ENCODE measurements at regions not wholly inside any gene's neighbourhood (a gene's known extent, or its start where the extent isn't known, plus 50 kb on each side); places are given as distances from the start of the nearest gene placed in this dataset.
"Not testable (repeated sequence)": the region's sequence is repeated elsewhere in the genome, so short reads cannot be mapped to it uniquely, and the experiment has no call there.

DNA sequence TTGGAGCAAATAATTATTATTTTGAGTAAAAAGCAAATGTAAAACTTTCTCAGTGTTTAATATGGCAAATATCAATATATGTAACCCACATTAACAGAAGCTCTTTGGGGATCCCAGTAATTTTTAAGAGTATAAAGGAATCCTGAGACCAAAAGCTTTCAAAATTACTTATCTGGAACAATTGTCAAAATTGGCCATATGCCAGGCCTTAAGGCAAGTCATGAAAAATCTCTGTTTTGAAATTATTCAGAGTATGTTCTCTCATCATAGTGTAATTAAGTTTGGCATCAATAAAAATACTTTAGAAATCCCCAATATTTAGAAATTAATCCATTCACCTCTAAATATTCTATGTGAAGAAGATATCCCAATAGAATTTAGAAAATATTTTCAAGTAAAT lies 225.3 kb upstream of the ARL4C start:
- DNase-seq (ENCODE audit: low read depth) = no peak

DNA sequence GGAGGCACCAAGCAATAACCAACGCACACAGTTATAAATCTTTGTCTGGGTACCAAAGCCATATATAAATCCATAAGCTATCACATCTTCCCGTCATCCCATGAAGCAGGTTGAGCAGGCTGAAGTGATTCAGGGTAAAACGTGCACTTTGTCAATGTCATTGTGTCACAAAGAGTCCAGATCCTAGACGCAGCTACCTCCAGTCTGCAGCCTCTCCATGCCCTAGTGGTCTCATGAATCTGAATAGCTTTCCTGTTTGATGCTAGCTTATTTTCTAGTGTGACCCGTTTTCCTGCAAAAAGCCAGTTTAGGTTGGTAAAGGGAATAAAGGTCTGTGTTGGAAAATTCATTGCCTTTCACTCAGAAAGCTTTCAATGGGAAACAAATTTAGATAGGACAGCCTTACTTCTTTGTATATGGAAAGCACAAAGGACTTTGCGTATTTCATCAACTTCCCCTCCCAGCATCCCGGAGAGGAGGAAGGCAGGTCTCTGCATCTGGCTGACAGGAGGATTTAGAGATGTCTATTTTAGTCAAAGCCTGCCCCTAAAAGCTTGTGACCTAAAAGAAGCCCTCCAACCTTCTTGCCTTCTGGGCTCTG lies 222.3 kb upstream of the ARL4C start:
- DNase-seq (ENCODE audit: low read depth) = no peak

DNA sequence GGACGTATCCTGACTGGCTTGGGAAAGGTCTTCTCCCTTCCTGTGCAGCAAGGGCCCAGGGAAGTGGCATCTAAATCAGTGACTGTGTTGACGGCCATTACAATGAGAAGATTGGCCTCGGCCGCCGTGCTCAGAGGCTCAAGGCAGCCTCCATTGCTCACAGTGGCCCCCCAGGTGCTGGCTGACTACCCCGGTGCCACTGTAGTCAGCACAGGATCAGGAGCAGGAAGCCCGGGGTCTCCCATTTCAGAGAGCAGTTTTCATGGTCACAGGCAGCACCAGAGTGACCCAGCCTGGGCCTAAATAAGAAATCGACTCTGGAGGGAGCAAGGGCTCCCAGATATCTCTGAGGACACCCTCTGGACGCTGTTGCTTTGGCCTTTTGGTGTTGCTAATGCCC lies 219.4 kb upstream of the ARL4C start:
- DNase-seq (ENCODE audit: low read depth) = no peak

DNA sequence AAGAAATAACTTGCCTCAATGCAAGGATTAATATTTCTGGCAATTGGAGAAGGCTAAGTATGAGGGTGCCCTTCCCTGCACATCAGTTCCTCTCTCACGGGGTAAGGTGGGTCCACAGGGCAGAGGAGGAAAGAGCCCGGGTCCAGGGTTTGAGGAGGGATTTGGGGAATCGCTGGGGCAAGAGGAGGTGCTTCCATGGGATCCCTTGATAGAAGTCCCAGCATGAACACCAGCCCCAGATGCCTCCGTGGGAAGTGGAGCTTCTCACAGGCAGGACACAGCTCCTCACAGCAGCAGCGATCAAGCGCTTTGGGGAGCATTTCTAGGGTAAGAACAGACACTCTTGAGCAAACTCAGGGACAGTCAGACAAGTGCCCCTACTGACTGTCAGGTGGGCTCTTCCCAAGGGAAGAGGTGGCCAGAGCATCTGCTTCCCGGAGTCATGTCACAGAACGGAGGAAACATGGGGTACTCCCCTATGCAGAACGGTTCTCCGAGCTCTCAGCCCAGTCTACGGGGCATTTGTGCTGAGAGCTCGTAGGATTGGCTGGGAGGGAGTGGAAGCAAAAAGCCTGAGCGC lies 218.9 kb upstream of the ARL4C start:
- DNase-seq (ENCODE audit: low read depth) = no peak

DNA sequence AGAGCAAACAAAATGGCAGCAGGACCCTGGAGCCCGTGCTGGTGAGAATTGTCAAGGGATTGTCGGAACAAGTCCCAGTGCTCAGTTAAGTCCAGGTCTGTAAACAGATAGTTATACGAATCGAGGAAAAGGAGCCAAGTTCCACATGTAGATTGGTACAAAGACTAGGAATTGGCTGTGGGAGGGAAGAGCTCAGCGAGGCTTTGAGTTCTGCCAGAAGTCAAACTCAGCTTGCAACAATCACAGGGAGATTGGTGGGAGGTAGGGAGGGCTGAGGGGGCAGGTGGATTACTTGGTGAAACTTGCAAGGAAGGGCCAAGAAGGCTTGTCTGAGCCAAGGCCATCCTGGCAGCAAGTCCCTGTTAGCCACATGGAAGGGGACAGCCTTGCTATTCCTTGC lies 217.8 kb upstream of the ARL4C start:
- DNase-seq (ENCODE audit: low read depth) = no peak

DNA sequence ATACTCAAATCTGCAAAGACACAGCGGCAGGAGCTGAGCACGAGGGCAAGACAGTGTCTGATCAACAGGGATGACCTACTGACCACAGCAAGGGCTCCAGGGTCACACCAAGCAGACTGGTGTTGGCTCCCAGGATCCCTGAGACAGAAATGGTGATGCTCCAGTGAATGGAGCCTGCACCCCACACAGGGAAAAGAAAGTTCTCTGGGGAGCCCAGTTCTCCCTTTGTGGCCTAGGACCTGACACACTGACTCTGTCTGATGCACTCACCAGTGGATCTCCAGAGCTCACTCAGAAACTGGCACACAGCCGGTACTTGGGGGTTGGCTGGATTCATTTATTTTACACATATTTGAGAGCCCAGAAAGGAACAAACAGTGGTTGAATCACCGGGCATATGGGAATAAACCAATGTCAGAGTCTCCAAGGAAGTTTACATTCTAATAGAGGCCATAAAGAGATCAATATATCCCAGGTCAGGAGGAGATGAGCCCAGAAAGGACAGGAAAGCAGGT lies 215.6 kb upstream of the ARL4C start:
- DNase-seq (ENCODE audit: low read depth) = no peak

DNA sequence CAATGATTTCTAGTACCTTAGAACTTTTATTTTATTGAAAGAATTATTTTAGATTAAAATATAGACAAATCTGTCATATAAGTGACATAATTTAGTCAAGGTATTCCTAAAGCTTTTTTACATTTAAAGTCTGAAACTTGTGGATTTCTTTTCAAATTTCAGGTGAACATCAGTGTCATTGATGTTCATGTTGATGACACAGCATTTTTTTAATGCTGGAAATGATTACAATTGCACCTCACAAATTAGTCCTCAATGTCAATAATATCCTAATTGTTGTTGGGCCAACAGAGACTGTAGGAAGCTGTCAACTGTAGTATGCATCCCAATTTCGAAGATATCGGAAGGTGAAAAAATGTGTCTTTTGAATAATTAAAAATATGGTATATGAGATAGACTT lies 214.4 kb upstream of the ARL4C start:
- DNase-seq (ENCODE audit: low read depth) = no peak

DNA sequence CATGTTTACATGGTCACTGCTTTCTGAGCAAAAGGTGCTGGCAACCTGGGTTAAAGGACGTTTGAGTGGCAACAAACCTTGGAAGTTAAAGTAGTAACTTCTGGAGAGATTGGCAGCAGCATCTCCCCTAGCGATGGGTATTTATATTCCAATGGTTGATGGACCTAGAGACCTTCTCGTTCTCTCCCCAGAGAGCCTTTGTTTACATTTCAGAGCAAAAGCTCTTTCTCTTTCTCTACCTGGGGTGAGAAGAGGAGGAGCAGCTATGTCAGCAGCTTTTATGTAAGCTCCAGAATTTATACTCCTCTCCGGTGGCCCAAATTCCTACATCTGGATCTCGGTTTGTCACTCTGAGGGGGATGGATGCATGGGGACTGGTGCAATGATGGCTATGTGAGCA lies 213.7 kb upstream of the ARL4C start:
- DNase-seq (ENCODE audit: low read depth) = no peak

DNA sequence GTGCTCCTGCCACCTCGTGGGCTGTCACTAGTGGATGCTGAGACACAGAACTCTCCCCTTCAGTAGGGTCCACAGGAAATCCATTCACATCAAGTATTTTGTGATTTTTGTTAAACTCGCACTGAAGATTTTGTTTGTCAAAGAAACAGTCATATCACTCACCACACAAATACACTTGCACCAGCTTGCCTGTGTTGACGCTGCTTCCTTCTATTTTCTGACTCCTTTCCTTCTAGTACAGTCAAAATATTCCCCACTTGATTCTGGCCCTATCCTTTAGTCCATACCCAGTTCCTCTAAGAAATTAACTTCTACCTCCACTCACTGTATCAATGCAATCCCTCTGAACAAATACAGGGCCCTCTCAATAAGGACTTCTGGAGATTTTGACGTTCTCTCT lies 213.2 kb upstream of the ARL4C start:
- DNase-seq (ENCODE audit: low read depth) = no peak

DNA sequence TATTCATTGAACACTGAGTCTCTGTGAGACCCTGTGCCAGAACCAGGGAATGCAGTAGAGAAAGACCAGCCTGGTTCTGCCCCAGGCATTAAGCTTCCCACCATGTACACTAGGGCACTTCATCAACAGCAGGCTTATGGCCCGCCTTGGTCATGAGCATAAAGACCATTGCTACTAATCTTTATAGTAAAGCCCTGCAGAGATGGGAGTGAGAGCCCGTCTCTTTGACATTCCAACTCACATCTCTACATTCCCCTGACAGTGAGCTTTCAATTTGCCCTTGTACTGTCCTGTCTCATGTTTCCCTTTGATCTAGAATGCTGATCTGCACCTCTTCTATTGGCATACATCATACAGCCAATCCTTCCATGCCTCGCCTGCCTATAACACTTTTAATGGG lies 211.8 kb upstream of the ARL4C start:
- no peak for DNase-seq (ENCODE audit: low read depth)

DNA sequence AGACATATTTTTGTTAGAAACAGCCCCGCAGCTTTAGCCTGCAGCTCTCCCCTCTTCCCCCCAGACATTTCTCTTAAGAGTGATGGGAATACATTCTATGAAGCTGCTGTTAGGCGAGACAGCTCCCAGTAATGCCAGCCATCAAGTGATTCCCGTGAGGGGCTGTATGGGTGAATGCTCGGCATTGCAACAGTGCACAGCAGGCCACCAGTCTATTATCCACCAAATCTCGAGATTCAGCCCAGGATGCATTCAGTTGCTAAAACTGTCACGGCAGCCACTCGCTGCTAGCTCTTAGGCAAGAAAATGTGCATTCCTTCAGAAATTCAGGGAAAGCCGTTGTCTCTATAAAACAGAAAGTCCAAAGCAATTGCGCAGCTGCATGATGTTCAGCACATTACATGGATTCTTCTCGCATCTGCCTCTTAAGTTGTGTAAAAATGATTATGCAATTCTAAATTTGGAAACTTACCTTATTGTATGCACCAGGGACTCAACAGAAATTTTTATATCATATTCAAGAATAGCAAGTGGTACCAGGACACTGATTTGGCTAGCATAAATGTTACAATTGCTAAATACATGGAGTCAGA lies 211.3 kb upstream of the ARL4C start:
- no peak for DNase-seq (ENCODE audit: low read depth)

DNA sequence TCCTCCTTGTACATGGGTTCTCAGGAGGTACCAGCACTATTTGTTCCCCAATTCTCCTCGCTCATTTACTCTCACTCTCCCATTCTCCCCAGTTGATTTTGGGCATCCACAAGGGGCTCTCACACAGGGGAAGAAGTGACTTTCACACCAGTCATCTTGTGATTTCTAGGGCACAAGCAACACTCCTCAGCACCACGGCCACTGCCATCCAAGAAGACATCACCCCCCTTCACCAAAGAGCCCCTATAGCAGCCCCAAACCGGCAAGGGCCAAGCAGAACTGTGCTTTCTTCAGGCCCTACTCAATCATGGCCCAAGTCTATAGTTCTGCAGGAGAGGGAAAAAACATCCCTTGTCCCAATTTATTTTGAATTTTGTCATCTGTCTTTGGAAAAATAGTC lies 209.2 kb upstream of the ARL4C start:
- no peak for DNase-seq (ENCODE audit: low read depth)

DNA sequence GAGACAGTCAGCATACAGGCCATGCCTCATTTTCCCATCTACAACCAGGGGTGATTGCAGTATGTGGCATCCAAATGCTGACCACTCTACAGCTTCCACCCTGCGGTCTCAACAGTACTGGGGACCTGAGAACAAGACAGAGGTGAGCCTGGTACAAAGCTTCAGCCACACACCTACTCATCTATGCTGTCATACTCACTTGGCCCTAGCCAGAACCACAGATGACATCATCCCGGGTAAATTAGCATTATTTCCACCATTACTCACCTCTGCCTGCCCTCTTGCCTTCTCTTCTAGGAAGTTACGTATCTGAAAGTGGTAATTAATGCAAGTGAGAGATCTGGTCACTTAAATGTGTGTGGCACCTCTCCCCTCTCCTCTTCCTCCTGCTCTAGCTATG lies 208.2 kb upstream of the ARL4C start:
- no peak for DNase-seq (ENCODE audit: low read depth)

DNA sequence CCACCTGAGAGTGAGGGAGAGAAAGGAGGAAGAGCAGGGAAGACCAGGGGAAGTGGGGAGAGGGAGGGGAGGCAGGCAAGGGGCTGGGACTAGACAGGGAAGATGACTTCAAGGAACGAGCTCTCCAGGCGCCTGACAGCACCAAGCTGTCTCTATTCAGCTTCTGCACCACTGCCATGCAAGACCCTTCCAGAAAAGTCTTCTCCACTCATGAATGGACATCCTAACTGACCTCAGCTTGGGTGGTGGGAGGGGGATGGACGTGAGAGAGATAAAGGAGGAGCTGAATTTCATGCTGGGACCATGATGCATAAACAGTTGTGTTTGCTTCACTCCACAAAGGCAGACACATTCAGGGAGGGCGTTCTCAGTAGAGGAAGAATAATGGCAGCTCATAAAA lies 206.4 kb upstream of the ARL4C start:
- no peak for DNase-seq (ENCODE audit: low read depth)

DNA sequence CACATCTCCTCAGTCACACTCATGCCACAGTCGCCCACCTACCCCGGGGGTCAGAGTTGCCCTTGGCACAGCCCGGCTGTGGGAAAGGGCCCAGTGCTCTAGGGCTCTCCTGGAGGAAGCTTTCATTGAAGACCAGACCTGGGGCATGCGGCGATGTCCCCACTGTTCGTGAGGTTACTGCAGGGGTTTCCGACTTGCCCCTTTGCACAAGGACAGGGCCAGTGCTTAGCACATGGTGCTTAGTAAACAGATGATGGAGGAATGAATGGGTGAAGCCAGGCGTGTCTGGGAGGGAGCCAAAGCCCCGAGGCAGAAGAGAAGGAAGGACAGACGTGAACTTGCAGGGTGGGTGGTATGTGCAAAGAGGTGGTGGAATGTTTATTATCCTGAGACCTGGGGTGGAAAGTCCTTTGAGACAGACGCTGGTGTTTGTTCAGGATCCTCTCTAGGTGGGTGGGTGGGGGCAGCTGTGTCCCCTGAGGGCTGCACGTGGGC lies 205.9 kb upstream of the ARL4C start:
- DNase-seq (ENCODE audit: low read depth) = no peak

DNA sequence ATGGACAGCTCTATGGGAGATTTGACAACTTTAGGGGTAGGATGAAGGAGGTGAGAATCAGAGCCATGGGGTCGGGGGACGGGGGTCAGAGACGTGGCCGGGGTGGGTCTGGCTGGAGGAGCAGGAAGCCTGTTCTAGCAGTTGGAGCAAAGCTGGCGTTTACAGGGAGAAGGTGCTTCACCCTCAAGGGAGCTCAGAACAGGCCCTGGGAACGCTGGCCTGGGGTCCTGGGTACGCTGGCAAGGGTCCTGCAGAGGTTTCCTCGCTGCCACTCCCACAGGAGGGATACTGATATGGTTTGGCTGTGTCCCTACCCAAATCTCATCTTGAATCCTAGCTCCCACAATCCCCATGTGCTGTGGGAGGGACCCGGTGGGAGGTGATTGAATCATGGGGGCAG lies 205.0 kb upstream of the ARL4C start:
- DNase-seq (ENCODE audit: low read depth) = no peak

DNA sequence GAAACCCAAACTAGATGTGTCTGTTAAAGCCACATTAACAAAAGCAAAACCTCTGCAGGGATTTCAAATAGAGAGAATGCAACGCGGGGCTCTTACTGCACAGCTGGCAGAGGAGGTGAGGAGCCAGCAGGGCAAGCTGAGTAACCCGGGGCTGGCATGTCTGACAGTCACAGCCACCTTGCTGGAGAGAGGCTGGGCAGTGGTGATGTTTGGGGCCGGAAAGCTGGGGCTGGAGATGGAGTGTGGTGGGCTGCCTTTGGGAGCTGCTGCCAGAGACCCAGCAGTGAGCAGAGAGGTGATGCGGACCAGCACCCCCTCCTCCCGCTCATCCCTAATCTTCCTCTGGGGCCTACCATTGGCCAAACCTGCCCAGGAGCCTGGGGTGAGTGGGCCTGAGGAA lies 204.5 kb upstream of the ARL4C start:
- DNase-seq (ENCODE audit: low read depth) = no peak

DNA sequence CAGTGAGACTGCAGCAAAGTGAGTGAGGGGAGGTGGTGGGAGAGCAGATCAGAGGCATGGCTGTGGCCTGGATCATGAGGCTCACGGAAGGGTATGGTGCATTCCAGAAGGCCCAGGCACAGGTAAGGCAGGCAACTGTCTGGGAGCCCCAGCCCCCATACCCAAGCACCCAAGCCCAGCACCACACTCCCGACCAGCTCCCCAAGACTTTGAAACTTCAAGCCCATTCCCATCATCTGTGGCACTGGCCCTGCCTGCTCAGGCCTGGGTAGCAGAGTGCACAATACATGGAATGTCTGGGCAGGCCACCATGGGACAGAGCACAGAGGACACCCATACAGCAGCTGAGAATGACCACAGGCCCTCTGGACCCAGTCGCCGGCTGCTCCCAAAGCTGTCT lies 202.6 kb upstream of the ARL4C start:
- DNase-seq (ENCODE audit: low read depth) = no peak

DNA sequence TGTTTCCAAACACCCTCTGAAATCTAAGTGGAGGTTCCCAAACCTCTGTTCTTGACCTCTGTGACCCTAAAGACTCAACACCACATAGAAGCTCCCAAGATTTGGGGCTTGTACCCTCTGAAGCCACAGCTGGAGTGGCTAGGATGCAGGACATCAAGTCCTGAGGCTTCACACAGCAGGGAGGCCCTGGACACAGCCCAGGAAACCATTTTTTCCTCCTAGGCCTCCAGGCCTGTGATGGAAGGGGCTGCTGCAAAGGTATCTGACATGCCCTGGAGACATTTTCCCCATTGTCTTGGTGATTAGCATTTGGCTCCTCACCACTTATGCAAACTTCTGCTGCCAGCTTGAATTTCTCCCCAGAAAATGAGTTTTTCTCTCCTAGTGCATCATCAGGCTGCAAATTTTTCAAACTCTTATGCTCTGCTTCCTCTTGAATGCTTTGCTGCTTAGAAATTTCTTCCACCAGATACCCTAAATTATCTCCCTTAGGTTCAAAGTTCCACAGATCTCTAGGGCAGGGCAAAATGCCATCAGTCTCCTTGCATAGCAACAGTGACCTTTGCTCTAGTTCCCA lies 200.5 kb upstream of the ARL4C start:
- DNase-seq (ENCODE audit: low read depth) = not testable (repeated sequence)

DNA sequence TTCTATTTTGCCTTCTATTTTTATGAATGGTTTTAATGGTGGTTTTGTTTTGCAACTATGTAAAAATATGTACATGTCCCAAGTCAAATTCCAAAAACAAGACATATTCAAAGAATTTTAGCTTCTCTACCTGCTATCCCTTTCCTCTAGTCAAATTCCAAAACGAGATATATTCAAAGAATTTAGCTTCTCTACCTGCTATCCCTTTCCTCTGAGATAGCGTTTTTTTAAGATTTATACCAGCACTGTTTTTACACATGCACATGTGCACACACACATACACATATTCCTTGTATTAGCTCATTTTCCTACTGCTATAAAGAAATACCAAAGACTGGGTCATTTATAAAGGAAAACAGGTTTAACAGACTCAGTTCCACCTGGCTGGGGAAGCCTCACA lies 199.1 kb upstream of the ARL4C start:
- no peak for DNase-seq (ENCODE audit: low read depth)

DNA sequence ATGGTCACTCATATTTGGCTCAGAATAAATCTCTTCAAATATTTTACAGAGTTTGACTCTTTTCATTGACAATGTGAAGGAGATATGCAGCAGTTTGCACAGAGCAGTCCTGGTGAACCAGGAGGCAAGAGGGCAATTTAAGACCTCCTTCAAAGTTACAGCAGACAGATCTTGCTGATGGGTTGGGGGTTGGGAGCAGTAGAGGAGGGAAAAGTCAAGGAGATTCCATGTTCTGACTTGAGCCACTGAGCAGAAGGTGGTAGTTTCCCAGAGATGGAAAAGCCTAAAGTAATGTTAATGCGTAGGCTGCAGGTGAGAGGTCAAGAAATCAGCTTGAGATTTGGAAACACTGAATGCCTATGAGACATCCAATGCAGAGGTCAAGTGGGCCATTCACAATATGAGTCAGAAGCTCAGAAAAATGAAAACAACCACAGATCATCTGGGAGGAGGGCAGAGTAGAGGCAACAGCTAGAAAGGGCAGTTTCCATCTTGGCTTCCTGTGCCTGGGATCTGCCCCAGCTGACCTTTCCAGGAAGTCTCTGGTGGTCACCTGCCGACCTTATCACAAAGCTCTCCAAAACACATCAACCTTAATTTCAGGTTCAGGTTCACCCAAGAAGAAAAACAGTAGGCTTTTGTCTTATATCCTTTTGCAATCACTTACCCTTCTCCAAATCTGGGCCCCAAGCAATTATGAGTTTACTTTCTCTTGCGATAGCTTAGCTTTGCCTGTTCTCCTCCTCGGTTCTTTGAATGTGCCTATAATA lies 197.5 kb upstream of the ARL4C start:
- no peak for DNase-seq (ENCODE audit: low read depth)

DNA sequence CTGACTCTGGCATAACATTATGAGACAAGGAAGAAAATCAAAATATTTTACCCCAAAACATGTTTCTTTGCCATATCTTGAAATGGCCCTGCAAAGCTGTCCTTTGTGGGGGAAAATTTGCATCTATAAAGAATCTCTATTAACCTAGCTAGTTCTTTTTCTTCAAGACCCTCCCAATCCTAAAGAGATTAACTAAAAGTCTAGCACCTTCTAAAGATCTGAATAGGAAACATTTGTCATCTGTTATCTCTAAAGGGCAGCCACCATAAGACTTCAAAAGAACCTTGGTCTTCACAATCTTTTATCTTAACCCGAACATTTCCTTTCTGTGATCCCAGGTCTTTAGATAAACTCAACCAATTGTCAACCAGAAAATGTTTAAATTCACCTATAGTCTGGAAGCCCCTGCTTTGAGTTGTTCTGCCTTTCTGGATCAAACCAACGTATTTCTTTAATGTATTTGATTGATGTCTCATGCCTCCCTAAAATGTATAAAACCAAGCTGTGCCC lies 196.9 kb upstream of the ARL4C start:
- not testable (repeated sequence) for DNase-seq (ENCODE audit: low read depth)
